Endodermal cell (in vitro differentiated cells): ENCODE measurements at regions not wholly inside any gene's neighbourhood (a gene's known extent, or its start where the extent isn't known, plus 50 kb on each side); places are given as distances from the start of the nearest gene placed in this dataset.

Source experiments
- DNase-seq: peaks from one replicate; pipeline ENCODE4 v3.0.0-alpha.2; 2017
- H3K27ac ChIP-seq: 2 replicates; pipeline ENCODE4 v1.5.1; 2013; ENCODE audit warnings: mild to moderate bottlenecking, low read depth, low read length, moderate library complexity
- H3K27me3 ChIP-seq: 2 replicates; pipeline ENCODE4 v1.6.1; 2013; ENCODE audit warnings: mild to moderate bottlenecking, low read length, moderate library complexity; ENCODE audit not compliant: insufficient read depth, control insufficient read depth, poor library complexity, severe bottlenecking
- H3K36me3 ChIP-seq: 2 replicates; pipeline ENCODE4 v1.7.0; 2013; ENCODE audit warnings: mild to moderate bottlenecking, low read length, moderate library complexity; ENCODE audit not compliant: control insufficient read depth, insufficient read depth
- H3K4me1 ChIP-seq: one replicate; pipeline ENCODE4 v1.7.0; 2013; ENCODE audit warnings: low read length; ENCODE audit not compliant: control insufficient read depth, insufficient read depth
- H3K4me3 ChIP-seq: 2 replicates; pipeline ENCODE4 v1.5.1; 2013; ENCODE audit warnings: mild to moderate bottlenecking, low read length, moderate library complexity
- H3K9ac ChIP-seq: 2 replicates; pipeline ENCODE4 v1.6.1; 2013; ENCODE audit warnings: mild to moderate bottlenecking, low read length, moderate library complexity; ENCODE audit not compliant: poor library complexity, severe bottlenecking; ENCODE audit errors: extremely low read depth
- H3K9me3 ChIP-seq: 2 replicates; pipeline ENCODE4 v1.6.1; 2013; ENCODE audit warnings: mild to moderate bottlenecking, low read length, moderate library complexity; ENCODE audit not compliant: control insufficient read depth
- H3K27ac Mint-ChIP-seq: 2 replicates; pipeline ENCODE4 v1.8.0; 2020; ENCODE audit warnings: mixed read lengths
- H3K27me3 Mint-ChIP-seq: 2 replicates; pipeline ENCODE4 v1.8.0; 2021; ENCODE audit warnings: mild to moderate bottlenecking, mixed read lengths; ENCODE audit not compliant: insufficient read depth
- H3K36me3 Mint-ChIP-seq: 2 replicates; pipeline ENCODE4 v1.8.0; 2020; ENCODE audit warnings: low read depth, mixed read lengths
- H3K4me1 Mint-ChIP-seq: 2 replicates; pipeline ENCODE4 v1.8.0; 2020; ENCODE audit warnings: mixed read lengths
- H3K4me3 Mint-ChIP-seq: 2 replicates; pipeline ENCODE4 v1.8.0; 2020; ENCODE audit warnings: mild to moderate bottlenecking, moderate library complexity, mixed read lengths
- H3K9me3 Mint-ChIP-seq: 2 replicates; pipeline ENCODE4 v1.8.0; 2020; ENCODE audit warnings: mild to moderate bottlenecking, mixed read lengths
- CTCF ChIP-seq: fragments of 200-600 bp; sonication (generic); conservative IDR thresholded peaks from 2 replicates; pipeline ENCODE4 v1.5.0; 2021; ENCODE audit warnings: antibody characterized with exemption, mild to moderate bottlenecking
- WGBS, 2 experiments: methylation state at CpG; one replicate each; pipeline versions ENCODE4 v1.1.5 to v1.1.7; 2013; ENCODE audit warnings: missing lambda C conversion rate in 2 of 2, mixed read lengths in 1 of 2; ENCODE audit not compliant: insufficient coverage in 1 of 2, insufficient read length in 1 of 2; 5-methylcytosine and 5-hydroxymethylcytosine counted together

GRCh38 chr7:57867884-57868701, 418.1 kb downstream of the ZNF716 start:
- no peak for TF ChIP-seq CTCF
- H3K27ac ChIP-seq, result no peak overlapping the region
- Mint-ChIP-seq H3K36me3 (no peaks in the 10 kb centered on the region), H3K4me3 (no peak overlapping the region), H3K27ac (no peak overlapping the region), H3K9me3 (peaks cover 67% of the 10 kb centered on the region), H3K27me3 (no peaks in the 10 kb centered on the region), H3K4me1 (no peaks in the 10 kb centered on the region)
- H3K27me3 ChIP-seq, result no peaks in the 10 kb centered on the region
- WGBS, 2 experiments, result 88 to 91% methylated on average over 12 to 84 of the region's 84 CpGs
- H3K9ac ChIP-seq, result no peak overlapping the region
- no peaks in the 10 kb centered on the region for H3K36me3 ChIP-seq
- H3K4me3 ChIP-seq, result no peak overlapping the region
- H3K9me3 ChIP-seq, result peaks cover 5% of the 10 kb centered on the region
- H3K4me1 ChIP-seq, result no peaks in the 10 kb centered on the region
- no peak for DNase-seq

DNA sequence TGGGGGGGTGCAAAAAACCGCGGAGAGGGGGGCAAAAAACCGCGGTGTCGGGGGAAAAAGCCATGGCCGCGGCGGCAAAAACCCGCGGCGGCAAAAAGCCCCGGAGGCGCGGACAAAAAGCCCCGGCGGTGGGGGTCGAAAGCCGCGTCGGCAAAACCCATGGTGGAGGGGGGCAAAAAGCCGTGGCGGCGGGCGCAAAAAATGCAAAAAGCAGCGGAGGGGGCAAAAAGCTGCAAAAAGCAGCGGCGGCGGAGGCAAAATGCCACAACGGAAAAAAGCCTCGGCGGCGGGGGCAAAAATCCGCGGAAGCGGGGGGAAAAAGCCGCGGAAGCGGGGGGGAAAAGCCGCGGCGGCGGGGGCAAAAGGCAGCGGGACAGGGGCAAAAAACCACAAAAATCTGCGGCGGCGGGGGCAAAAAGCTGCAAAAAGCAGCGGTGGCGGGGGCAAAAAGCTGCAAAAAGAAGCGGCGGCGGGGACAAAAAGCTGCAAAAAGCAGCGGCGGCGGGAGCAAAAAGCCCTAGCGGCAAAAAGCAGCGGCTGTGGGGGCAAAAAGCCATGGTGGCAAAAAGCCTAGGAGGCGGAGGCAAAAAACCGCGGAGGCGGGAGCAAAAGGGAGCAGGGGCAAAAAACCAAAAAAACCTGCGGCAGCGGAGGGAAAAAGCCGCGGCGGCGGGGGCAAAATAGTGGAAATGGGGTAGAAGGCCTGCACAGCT, 418.9 kb downstream of the ZNF716 start:
- no peak for DNase-seq
- Mint-ChIP-seq H3K9me3 (peaks cover 68% of the 10 kb centered on the region), H3K27ac (no peak overlapping the region), H3K27me3 (no peaks in the 10 kb centered on the region), H3K4me3 (no peak overlapping the region), H3K36me3 (no peaks in the 10 kb centered on the region), H3K4me1 (no peaks in the 10 kb centered on the region)
- peaks cover 4% of the 10 kb centered on the region for H3K9me3 ChIP-seq
- no peak overlapping the region for H3K9ac ChIP-seq
- no peak overlapping the region for H3K27ac ChIP-seq
- H3K27me3 ChIP-seq, result no peaks in the 10 kb centered on the region
- H3K4me1 ChIP-seq, result no peaks in the 10 kb centered on the region
- no peak for TF ChIP-seq CTCF
- WGBS, 2 experiments, result 90 to 91% methylated on average over 28 to 66 of the region's 66 CpGs
- no peaks in the 10 kb centered on the region for H3K36me3 ChIP-seq
- H3K4me3 ChIP-seq, result no peak overlapping the region
